Esophagus muscularis mucosa (tissue), 4 donors: ENCODE measurements at regions not wholly inside any gene's neighbourhood (a gene's known extent, or its start where the extent isn't known, plus 50 kb on each side); places are given as distances from the start of the nearest gene placed in this dataset.

ENCODE experiments used
- DNase-seq: peaks from one replicate; pipeline ENCODE4 v3.0.0-alpha.2; 2017; ENCODE audit errors: extremely low spot score
- H3K27ac ChIP-seq, 4 donors: fragments of 200-600 bp; sonication (generic); replicated peaks in 1 of 4; 1 replicate in 3 of 4; 2 replicates in 1 of 4; pipeline ENCODE4 v1.5.1; 2016 to 2019; ENCODE audit warnings: mild to moderate bottlenecking in 1 of 4
- H3K27me3 ChIP-seq, 4 donors: fragments of 200-600 bp; sonication (generic); one replicate each; pipeline versions ENCODE4 v1.5.1 to v1.6.0; 2016 to 2019
- H3K36me3 ChIP-seq, 4 donors: fragments of 200-600 bp; sonication (generic); one replicate each; pipeline ENCODE4 v1.5.1; 2016 to 2019
- H3K4me1 ChIP-seq, 4 donors: fragments of 200-600 bp; sonication (generic); one replicate each; pipeline ENCODE4 v1.5.1; 2016 to 2019
- H3K4me3 ChIP-seq, 4 donors: fragments of 200-600 bp; sonication (generic); 1 replicate in 2 of 4; 2 replicates in 2 of 4; pipeline ENCODE4 v1.5.1; 2016 to 2019; ENCODE audit warnings: mild to moderate bottlenecking in 4 of 4, moderate library complexity in 1 of 4
- H3K9me3 ChIP-seq, 4 donors: fragments of 200-600 bp; sonication (generic); 1 replicate in 3 of 4; 2 replicates in 1 of 4; pipeline ENCODE4 v1.5.1; 2016 to 2019
- CTCF ChIP-seq, 3 experiments: fragments of 200-600 bp in 2 of 3; fragments of 450-650 bp in 1 of 3; sonication (generic) in 2 of 3; IDR thresholded peaks; one replicate each; pipeline ENCODE4 v1.5.1; 2017 to 2019; ENCODE audit warnings: antibody characterized with exemption in 3 of 3, mild to moderate bottlenecking in 2 of 3, moderate library complexity in 1 of 3
- EP300 ChIP-seq: sonication (generic); formaldehyde crosslinking; IDR thresholded peaks from one replicate; pipeline ENCODE4 v1.6.1; 2017; ENCODE audit warnings: antibody characterized with exemption
- POLR2A ChIP-seq: fragments of 450-650 bp; IDR thresholded peaks from one replicate; pipeline ENCODE4 v1.6.1; 2017; ENCODE audit warnings: antibody characterized with exemption, moderate library complexity, mild to moderate bottlenecking, low read depth
- POLR2AphosphoS5 ChIP-seq, 2 donors: sonication (generic); formaldehyde crosslinking; IDR thresholded peaks; one replicate each; pipeline ENCODE4 v1.6.1; 2017; ENCODE audit warnings: antibody characterized with exemption in 2 of 2
- WGBS: methylation state at CpG from one replicate; pipeline ENCODE4 v1.1.5; 2018; 5-methylcytosine and 5-hydroxymethylcytosine counted together
- intact Hi-C: fragments of 100-400 bp; cut with DNase I; formaldehyde crosslinking; loops from one replicate; pipeline ENCODE4 v1.15.1; 2023

- intact Hi-C loops = no loop called here
- Histone ChIP-seq H3K9me3 (peaks cover 0 to 5% (median 2%) of the 10 kb centered on the region in 4 donors), H3K27ac (no peak overlapping the region), H3K4me3 (no peak overlapping the region), H3K27me3 (no peaks in the 10 kb centered on the region), H3K36me3 (no peaks in the 10 kb centered on the region), H3K4me1 (no peaks in the 10 kb centered on the region)
- TF ChIP-seq POLR2A (no peak), EP300 (no peak), CTCF (IDR thresholded peaks at IDR 0.05) (no peak), POLR2AphosphoS5 (IDR thresholded peaks at IDR 0.05) (no peak)
- WGBS = 73% methylated on average over 1 of the region's 1 CpG
- no peak for DNase-seq
These were observed 479.0 kb downstream of the MTRR start for GRCh38 chr5:8347984-8348383.

- DNase-seq = no peak
- WGBS = 68% methylated on average over 1 of the region's 1 CpG
These were observed 480.9 kb downstream of the MTRR start for GRCh38 chr5:8349855-8350254.

GRCh38 chr5:8350644-8351339, 481.8 kb downstream of the MTRR start:
- WGBS = 60% methylated on average over 6 of the region's 6 CpGs
- Histone ChIP-seq H3K9me3 (peaks cover 0 to 5% (median 2%) of the 10 kb centered on the region in 4 donors), H3K4me3 (no peak overlapping the region), H3K4me1 (no peaks in the 10 kb centered on the region), H3K27me3 (no peaks in the 10 kb centered on the region), H3K36me3 (no peaks in the 10 kb centered on the region), H3K27ac (no peak overlapping the region)
- intact Hi-C loops = no loop called here
- TF ChIP-seq POLR2AphosphoS5 (IDR thresholded peaks at IDR 0.05) = no peak
- no peak for TF ChIP-seq CTCF (IDR thresholded peaks at IDR 0.05)
- TF ChIP-seq EP300 = no peak
- TF ChIP-seq POLR2A = no peak
- no peak for DNase-seq

More at GRCh38 chr5:8349855-8350254, 480.9 kb downstream of the MTRR start:
- Histone ChIP-seq H3K4me3 (no peak overlapping the region), H3K9me3 (peaks cover 0 to 5% (median 2%) of the 10 kb centered on the region in 4 donors), H3K4me1 (no peaks in the 10 kb centered on the region), H3K27me3 (no peaks in the 10 kb centered on the region), H3K27ac (no peak overlapping the region), H3K36me3 (no peaks in the 10 kb centered on the region)
- intact Hi-C loops = no loop called here
- TF ChIP-seq CTCF (IDR thresholded peaks at IDR 0.05) = no peak
- no peak for TF ChIP-seq EP300
- no peak for TF ChIP-seq POLR2A

- H3K4me1 ChIP-seq = no peaks in the 10 kb centered on the region
- intact Hi-C loops = no loop called here
- no peak for TF ChIP-seq POLR2A
- no peak for TF ChIP-seq CTCF (IDR thresholded peaks at IDR 0.05)
- TF ChIP-seq POLR2AphosphoS5 (IDR thresholded peaks at IDR 0.05) = no peak
- no peak for TF ChIP-seq EP300
- no peaks in the 10 kb centered on the region for H3K27me3 ChIP-seq
- no peaks in the 10 kb centered on the region for H3K36me3 ChIP-seq
- 27% methylated on average over 1 of the region's 1 CpG for WGBS
- no peak overlapping the region for H3K4me3 ChIP-seq
- DNase-seq = no peak
- no peak overlapping the region for H3K27ac ChIP-seq
- no peaks in the 10 kb centered on the region for H3K9me3 ChIP-seq
These were observed 487.0 kb downstream of the MTRR start for GRCh38 chr5:8355981-8356380.

GRCh38 chr5:8360012-8360411, 491.1 kb downstream of the MTRR start:
- no peak overlapping the region for H3K4me3 ChIP-seq
- H3K27me3 ChIP-seq = no peaks in the 10 kb centered on the region
- intact Hi-C loops = no loop called here
- DNase-seq = no peak
- TF ChIP-seq POLR2AphosphoS5 (IDR thresholded peaks at IDR 0.05) (no peak), POLR2A (no peak), CTCF (IDR thresholded peaks at IDR 0.05) (no peak), EP300 (no peak)
- H3K36me3 ChIP-seq = no peaks in the 10 kb centered on the region
- no peaks in the 10 kb centered on the region for H3K4me1 ChIP-seq
- WGBS = 40% methylated on average over 2 of the region's 2 CpGs
- H3K27ac ChIP-seq = no peak overlapping the region
- H3K9me3 ChIP-seq = no peaks in the 10 kb centered on the region
